ENCODE measurements at regions not wholly inside any gene's neighbourhood (a gene's known extent, or its start where the extent isn't known, plus 50 kb on each side); places are given as distances from the start of the nearest gene placed in this dataset.

DNA sequence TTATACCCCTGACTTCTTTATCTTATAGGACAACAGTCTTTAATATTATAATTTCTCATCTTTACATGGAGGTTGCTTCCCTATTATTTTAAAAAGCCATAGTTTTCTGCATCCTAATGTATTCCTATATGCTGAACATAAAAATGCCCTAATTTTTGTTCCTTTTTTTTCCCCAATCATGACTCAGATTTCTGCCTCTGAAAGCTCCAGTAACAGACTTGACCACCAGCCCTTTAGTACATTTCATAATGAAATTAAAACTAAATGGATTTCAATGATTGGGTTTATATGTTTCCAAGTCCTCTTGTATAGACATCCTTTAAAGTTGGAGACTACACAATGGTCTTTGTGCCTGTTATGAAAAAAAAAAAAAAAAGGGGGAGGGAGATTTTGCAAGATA is 712.5 kb downstream of the DIAPH3 start:
- TF ChIP-seq, protein P1, sequence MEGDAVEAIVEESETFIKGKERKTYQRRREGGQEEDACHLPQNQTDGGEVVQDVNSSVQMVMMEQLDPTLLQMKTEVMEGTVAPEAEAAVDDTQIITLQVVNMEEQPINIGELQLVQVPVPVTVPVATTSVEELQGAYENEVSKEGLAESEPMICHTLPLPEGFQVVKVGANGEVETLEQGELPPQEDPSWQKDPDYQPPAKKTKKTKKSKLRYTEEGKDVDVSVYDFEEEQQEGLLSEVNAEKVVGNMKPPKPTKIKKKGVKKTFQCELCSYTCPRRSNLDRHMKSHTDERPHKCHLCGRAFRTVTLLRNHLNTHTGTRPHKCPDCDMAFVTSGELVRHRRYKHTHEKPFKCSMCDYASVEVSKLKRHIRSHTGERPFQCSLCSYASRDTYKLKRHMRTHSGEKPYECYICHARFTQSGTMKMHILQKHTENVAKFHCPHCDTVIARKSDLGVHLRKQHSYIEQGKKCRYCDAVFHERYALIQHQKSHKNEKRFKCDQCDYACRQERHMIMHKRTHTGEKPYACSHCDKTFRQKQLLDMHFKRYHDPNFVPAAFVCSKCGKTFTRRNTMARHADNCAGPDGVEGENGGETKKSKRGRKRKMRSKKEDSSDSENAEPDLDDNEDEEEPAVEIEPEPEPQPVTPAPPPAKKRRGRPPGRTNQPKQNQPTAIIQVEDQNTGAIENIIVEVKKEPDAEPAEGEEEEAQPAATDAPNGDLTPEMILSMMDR (IDR thresholded peaks at IDR 0.05): no peak
- no peak for TF ChIP-seq POLR2A (IDR thresholded peaks at IDR 0.05)

Data from Peyer's patch (tissue), 4 donors.